ENCODE measurements at regions not wholly inside any gene's neighbourhood (a gene's known extent, or its start where the extent isn't known, plus 50 kb on each side); places are given as distances from the start of the nearest gene placed in this dataset.

DNA sequence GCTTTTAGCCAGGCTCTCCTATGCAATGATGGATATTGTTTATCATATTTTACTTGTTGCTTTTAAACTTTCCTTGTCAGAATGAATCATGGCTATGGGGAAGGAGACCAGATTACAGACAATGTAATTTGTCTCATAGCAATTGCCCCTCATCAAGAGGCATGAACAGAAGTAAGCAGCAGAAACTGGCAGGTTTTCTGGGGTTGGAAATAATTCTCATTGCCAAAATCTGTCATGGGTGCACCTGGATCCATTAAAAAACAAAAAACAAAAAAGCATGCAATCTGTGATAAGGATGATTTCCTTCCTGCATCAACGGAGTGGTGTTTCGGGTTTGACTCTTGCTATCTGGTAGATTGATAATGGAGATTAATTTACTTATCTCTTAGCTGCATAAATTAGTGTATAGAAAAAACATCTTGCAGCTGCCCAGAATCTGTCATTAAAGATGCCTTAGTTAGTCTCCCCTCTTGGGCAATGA is 419.6 kb downstream of the SOX11 start (continued):
- no peak for TF ChIP-seq ZBTB37 (CRISPR knock-in tag; IDR thresholded peaks at IDR 0.05)
- TF ChIP-seq, protein P1, sequence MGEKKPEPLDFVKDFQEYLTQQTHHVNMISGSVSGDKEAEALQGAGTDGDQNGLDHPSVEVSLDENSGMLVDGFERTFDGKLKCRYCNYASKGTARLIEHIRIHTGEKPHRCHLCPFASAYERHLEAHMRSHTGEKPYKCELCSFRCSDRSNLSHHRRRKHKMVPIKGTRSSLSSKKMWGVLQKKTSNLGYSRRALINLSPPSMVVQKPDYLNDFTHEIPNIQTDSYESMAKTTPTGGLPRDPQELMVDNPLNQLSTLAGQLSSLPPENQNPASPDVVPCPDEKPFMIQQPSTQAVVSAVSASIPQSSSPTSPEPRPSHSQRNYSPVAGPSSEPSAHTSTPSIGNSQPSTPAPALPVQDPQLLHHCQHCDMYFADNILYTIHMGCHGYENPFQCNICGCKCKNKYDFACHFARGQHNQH (CRISPR knock-in tag; IDR thresholded peaks at IDR 0.05): no peak

GRCh38 chr2:6113786-6114185 is 421.6 kb downstream of the SOX11 start:
- POLR2A ChIA-PET: no interaction called here
- Histone ChIP-seq H3K9ac (ENCODE audit: insufficient read depth, low read depth, low read length) (no peak overlapping the region), H3K4me1 (ENCODE audit: insufficient read depth, low read length) (no peaks in the 10 kb centered on the region), H4K20me1 (ENCODE audit: insufficient read depth, low read length) (no peaks in the 10 kb centered on the region), H3K27me3 (ENCODE audit: control insufficient read depth in 1 of 2, insufficient read depth in 2 of 2, low read length in 2 of 2) (no peaks in the 10 kb centered on the region), H3K4me3 (replicated peaks in 1 of 3; ENCODE audit: insufficient read depth in 1 of 3, low read depth in 2 of 3, low read length in 3 of 3) (no peak overlapping the region), H3K9me3 (ENCODE audit: low read length) (peaks cover 80% of the 10 kb centered on the region), H3K36me3 (replicated peaks in 1 of 2; ENCODE audit: control insufficient read depth in 1 of 2, insufficient read depth in 2 of 2, low read length in 2 of 2) (no peaks in the 10 kb centered on the region), H2AFZ (ENCODE audit: low read length) (no peak overlapping the region), H3K4me2 (ENCODE audit: low read depth, low read length) (no peak overlapping the region), H3K27ac (ENCODE audit: extremely low read length, insufficient read depth, low read length) (no peak overlapping the region), H3K79me2 (ENCODE audit: insufficient read depth, low read length) (no peaks in the 10 kb centered on the region)
- FAIRE-seq (no peak), ATAC-seq (no peak), DNase-seq (ENCODE audit: low spot score) (no peak)
- WGBS (ENCODE audit: low lambda C conversion rate): 2% methylated on average over 4 of the region's 4 CpGs
- no TSS peak for BruUV-seq (replicated peaks)
- in situ Hi-C loops (cut with HindIII; ENCODE audit: extremely low pct_ligation_motif_present, low pct_unique_long_range_greater_than_20kb) (no loop called here), intact Hi-C loops (cut with micrococcal nuclease; ENCODE audit: unreplicated experiment) (no loop called here)
- CTCF ChIA-PET (ENCODE audit: low intra/inter-chr PET ratio, low total read pairs): no interaction called here
- TF ChIP-seq ZNF747 (CRISPR knock-in tag; IDR thresholded peaks at IDR 0.05; ENCODE audit: borderline replicate concordance): no peak
- no peak for TF ChIP-seq ZNF792 (CRISPR knock-in tag; IDR thresholded peaks at IDR 0.05)
- no peak for TF ChIP-seq TBL1XR1 (IDR thresholded peaks at IDR 0.05; ENCODE audit: borderline replicate concordance, low read length, partially characterized antibody)
- TF ChIP-seq, protein P2, sequence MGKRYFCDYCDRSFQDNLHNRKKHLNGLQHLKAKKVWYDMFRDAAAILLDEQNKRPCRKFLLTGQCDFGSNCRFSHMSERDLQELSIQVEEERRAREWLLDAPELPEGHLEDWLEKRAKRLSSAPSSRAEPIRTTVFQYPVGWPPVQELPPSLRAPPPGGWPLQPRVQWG (CRISPR knock-in tag; IDR thresholded peaks at IDR 0.05; ENCODE audit: borderline replicate concordance, low read depth): no peak
- no peak for TF ChIP-seq CC2D1A (CRISPR knock-in tag; IDR thresholded peaks at IDR 0.05)
- TF ChIP-seq RBFOX2 (IDR thresholded peaks at IDR 0.05; ENCODE audit: low read depth, low read length): no peak
- TF ChIP-seq, protein P3, sequence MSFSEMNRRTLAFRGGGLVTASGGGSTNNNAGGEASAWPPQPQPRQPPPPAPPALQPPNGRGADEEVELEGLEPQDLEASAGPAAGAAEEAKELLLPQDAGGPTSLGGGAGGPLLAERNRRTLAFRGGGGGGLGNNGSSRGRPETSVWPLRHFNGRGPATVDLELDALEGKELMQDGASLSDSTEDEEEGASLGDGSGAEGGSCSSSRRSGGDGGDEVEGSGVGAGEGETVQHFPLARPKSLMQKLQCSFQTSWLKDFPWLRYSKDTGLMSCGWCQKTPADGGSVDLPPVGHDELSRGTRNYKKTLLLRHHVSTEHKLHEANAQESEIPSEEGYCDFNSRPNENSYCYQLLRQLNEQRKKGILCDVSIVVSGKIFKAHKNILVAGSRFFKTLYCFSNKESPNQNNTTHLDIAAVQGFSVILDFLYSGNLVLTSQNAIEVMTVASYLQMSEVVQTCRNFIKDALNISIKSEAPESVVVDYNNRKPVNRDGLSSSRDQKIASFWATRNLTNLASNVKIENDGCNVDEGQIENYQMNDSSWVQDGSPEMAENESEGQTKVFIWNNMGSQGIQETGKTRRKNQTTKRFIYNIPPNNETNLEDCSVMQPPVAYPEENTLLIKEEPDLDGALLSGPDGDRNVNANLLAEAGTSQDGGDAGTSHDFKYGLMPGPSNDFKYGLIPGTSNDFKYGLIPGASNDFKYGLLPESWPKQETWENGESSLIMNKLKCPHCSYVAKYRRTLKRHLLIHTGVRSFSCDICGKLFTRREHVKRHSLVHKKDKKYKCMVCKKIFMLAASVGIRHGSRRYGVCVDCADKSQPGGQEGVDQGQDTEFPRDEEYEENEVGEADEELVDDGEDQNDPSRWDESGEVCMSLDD (CRISPR knock-in tag; IDR thresholded peaks at IDR 0.05; ENCODE audit: borderline replicate concordance): no peak
- TF ChIP-seq NFE2L2 (IDR thresholded peaks at IDR 0.05; ENCODE audit: low read length): no peak
- TF ChIP-seq, protein P4, sequence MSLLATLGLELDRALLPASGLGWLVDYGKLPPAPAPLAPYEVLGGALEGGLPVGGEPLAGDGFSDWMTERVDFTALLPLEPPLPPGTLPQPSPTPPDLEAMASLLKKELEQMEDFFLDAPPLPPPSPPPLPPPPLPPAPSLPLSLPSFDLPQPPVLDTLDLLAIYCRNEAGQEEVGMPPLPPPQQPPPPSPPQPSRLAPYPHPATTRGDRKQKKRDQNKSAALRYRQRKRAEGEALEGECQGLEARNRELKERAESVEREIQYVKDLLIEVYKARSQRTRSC (CRISPR knock-in tag; IDR thresholded peaks at IDR 0.05; ENCODE audit: low read depth): no peak
- no peak for TF ChIP-seq ZKSCAN5 (CRISPR knock-in tag; IDR thresholded peaks at IDR 0.05)
- TF ChIP-seq RBM22 (optimal IDR thresholded peaks at IDR 0.05; ENCODE audit: low read length): no peak
- no peak for TF ChIP-seq SYNCRIP (IDR thresholded peaks at IDR 0.05; ENCODE audit: insufficient read depth, low read depth, low read length)

Data from HepG2 (cell line).